ENCODE measurements at regions not wholly inside any gene's neighbourhood (a gene's known extent, or its start where the extent isn't known, plus 50 kb on each side); places are given as distances from the start of the nearest gene placed in this dataset.
"Not testable (repeated sequence)": the region's sequence is repeated elsewhere in the genome, so short reads cannot be mapped to it uniquely, and the experiment has no call there.

DNA sequence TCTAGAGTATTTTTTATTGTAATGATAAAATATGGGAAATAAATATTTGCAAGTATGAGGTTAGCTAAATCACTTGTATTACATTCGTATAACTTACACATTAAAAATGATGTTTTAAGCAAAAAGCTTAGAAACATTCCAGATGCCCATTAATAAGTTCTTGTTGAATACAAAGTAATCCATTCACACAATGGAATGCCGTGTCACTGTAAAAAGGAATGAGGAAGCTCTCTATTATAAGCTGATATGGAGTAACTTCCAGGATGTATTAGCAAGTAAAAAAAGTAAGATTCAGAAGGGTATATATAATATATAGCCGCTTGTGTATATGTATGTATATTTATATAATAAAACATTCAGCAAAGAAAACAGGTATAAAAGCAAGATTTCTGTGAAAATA lies 412.8 kb upstream of the MTPN start:
- Histone ChIP-seq H3K27me3 (ENCODE audit: control insufficient read depth, insufficient read depth, low read length) (no peaks in the 10 kb centered on the region), H3K36me3 (ENCODE audit: control insufficient read depth, insufficient read depth, low read length) (no peaks in the 10 kb centered on the region), H3K4me3 (ENCODE audit: low read depth, low read length) (no peak overlapping the region)
- DNase-seq (ENCODE audit: low read depth), result no peak
- TF ChIP-seq, protein P1, sequence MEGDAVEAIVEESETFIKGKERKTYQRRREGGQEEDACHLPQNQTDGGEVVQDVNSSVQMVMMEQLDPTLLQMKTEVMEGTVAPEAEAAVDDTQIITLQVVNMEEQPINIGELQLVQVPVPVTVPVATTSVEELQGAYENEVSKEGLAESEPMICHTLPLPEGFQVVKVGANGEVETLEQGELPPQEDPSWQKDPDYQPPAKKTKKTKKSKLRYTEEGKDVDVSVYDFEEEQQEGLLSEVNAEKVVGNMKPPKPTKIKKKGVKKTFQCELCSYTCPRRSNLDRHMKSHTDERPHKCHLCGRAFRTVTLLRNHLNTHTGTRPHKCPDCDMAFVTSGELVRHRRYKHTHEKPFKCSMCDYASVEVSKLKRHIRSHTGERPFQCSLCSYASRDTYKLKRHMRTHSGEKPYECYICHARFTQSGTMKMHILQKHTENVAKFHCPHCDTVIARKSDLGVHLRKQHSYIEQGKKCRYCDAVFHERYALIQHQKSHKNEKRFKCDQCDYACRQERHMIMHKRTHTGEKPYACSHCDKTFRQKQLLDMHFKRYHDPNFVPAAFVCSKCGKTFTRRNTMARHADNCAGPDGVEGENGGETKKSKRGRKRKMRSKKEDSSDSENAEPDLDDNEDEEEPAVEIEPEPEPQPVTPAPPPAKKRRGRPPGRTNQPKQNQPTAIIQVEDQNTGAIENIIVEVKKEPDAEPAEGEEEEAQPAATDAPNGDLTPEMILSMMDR (IDR thresholded peaks at IDR 0.05; ENCODE audit: insufficient read depth, low read length, poor library complexity, severe bottlenecking), result no peak

DNA sequence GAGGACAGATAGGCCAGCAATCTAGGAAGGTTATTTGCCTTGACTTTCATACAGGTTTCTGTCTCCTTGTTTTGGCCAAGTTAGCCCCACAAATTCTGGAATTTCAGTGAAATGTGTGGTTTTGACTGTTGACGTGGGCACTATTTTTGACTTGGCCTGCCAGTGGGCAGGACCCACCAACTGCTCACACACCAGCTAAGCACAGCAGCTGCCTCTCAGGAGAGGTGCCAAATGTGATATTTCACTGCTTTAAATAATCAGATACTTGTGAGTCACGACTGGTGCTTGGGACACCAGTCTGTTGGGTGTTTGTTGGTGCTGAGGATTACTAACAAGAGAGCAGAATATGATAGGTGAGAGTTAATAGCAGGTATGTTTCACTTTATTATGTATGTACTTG lies 409.7 kb upstream of the MTPN start:
- TF ChIP-seq, protein P1 (IDR thresholded peaks at IDR 0.05; ENCODE audit: insufficient read depth, low read length, poor library complexity, severe bottlenecking), result no peak
- H3K36me3 ChIP-seq (ENCODE audit: control insufficient read depth, insufficient read depth, low read length), result no peaks in the 10 kb centered on the region
- no peak for DNase-seq (ENCODE audit: low read depth)

DNA sequence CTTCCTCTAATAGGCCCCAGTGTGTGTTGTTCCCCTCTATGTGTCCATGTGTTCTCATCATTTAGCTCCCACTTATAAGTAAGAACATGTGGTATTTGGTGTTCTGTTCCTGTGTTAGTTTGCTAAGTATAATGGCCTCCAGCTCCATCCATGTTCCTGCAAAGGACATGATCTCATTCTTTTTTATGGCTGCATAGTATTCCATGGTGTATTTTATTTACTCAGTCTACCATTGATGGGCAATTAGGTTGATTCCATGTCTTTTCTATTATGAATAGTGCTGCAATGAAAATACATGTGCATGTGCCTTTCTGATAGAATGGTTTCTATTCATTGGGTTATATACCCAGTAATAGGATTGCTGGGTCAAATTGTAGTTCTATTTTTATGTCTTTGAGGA lies 394.2 kb upstream of the MTPN start:
- H3K27me3 ChIP-seq (ENCODE audit: control insufficient read depth, insufficient read depth, low read length); DNase-seq (ENCODE audit: low read depth); H3K36me3 ChIP-seq (ENCODE audit: control insufficient read depth, insufficient read depth, low read length); H3K4me3 ChIP-seq (ENCODE audit: low read depth, low read length): not testable (repeated sequence)

More for the DNA sequence above, 409.7 kb upstream of the MTPN start:
- Histone ChIP-seq H3K4me3 (ENCODE audit: low read depth, low read length) (no peak overlapping the region), H3K27me3 (ENCODE audit: control insufficient read depth, insufficient read depth, low read length) (no peaks in the 10 kb centered on the region)

DNA sequence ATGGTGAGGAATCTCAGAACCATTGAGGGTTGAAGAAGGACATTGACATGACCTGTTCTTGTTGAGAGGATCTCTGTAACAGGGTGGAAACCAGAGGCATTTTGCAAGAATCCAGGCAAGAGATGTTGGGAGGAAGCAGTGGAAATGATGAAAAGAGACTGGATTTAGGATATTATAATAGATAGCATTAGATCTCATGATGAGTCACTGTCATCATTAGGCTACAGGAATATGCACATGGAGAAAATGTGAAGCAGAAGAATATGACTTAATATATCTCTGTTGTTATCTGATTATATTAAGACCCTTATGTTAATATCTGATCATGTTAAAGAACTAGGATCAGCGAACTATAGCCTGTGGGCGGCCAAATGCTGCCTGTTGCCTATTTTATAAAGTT lies 393.0 kb upstream of the MTPN start:
- Histone ChIP-seq H3K36me3 (ENCODE audit: control insufficient read depth, insufficient read depth, low read length) (no peaks in the 10 kb centered on the region), H3K4me3 (ENCODE audit: low read depth, low read length) (no peak overlapping the region), H3K27me3 (ENCODE audit: control insufficient read depth, insufficient read depth, low read length) (no peaks in the 10 kb centered on the region)
- TF ChIP-seq, protein P1 (IDR thresholded peaks at IDR 0.05; ENCODE audit: insufficient read depth, low read length, poor library complexity, severe bottlenecking), result no peak
- DNase-seq (ENCODE audit: low read depth), result no peak

DNA sequence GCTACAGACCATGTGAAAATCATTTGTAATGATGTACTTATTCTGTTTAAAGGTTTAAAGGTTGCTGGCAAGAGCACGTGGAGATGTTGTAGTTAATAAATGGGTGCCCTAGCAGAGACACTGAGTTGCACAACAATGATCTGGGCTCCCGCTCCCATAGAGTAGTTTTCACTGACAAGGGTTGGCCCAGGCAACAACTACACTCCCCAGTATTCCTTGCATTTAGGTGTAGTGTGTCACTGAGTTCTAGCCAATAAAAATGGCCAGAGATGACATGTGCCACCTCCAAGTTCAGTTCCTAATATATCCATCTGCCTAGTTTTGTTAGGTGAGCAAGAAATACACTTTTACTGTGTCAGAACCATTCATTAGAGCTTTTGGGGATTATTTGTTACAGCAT lies 392.1 kb upstream of the MTPN start:
- TF ChIP-seq, protein P1 (IDR thresholded peaks at IDR 0.05; ENCODE audit: insufficient read depth, low read length, poor library complexity, severe bottlenecking), result no peak
- no peaks in the 10 kb centered on the region for H3K36me3 ChIP-seq (ENCODE audit: control insufficient read depth, insufficient read depth, low read length)
- no peak overlapping the region for H3K4me3 ChIP-seq (ENCODE audit: low read depth, low read length)
- DNase-seq (ENCODE audit: low read depth), result no peak
- H3K27me3 ChIP-seq (ENCODE audit: control insufficient read depth, insufficient read depth, low read length), result no peaks in the 10 kb centered on the region

DNA sequence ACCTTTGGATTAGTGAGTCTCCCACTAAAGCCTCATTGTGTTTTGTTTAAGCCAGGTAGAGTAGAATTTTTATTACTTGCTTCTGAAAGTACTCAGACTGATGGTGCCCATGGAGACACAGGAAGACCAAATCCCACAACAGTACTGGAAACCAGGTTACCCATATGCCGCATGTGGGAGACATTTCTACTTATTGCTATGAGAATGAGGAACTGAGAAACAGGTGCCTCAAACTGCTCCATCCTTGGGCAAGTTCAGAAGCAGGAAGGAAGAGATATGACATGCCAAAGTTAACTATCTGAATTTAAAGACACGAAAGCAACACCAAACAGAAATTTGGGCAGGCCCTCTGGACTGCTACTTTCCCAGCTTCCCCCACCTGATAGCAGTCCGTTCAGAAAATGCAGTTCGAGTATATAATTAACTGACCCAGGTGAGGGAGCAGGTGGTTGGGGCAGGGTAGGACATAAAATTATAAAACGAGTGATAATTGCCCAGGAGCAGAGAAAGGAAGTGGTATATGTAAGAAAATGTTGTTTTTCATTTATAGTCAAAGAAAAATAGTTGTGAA lies 382.3 kb upstream of the MTPN start:
- DNase-seq (ENCODE audit: low read depth), result no peak
- no peak overlapping the region for H3K4me3 ChIP-seq (ENCODE audit: low read depth, low read length)
- TF ChIP-seq, protein P1 (IDR thresholded peaks at IDR 0.05; ENCODE audit: insufficient read depth, low read length, poor library complexity, severe bottlenecking), result no peak

More for the DNA sequence above, 382.3 kb upstream of the MTPN start:
- no peaks in the 10 kb centered on the region for H3K36me3 ChIP-seq (ENCODE audit: control insufficient read depth, insufficient read depth, low read length)
- H3K27me3 ChIP-seq (ENCODE audit: control insufficient read depth, insufficient read depth, low read length), result no peaks in the 10 kb centered on the region
